SK-N-MC (cell line): ENCODE measurements at regions not wholly inside any gene's neighbourhood (a gene's known extent, or its start where the extent isn't known, plus 50 kb on each side); places are given as distances from the start of the nearest gene placed in this dataset.

Experiments
- EZH2 ChIP-seq: fragments of 200-600 bp; sonication (generic); IDR thresholded peaks from one replicate; pipeline ENCODE4 v1.6.1; 2017; ENCODE audit warnings: antibody characterized with exemption
- FOXP2 ChIP-seq: optimal IDR thresholded peaks from 2 replicates; pipeline ENCODE3; 2011; ENCODE audit warnings: mild to moderate bottlenecking, moderate library complexity; ENCODE audit not compliant: insufficient read depth; ENCODE audit errors: extremely low read length, control extremely low read depth
- POLR2AphosphoS5 ChIP-seq: IDR thresholded peaks from 2 replicates; pipeline ENCODE4 v1.6.1; 2012; ENCODE audit warnings: mild to moderate bottlenecking, low read depth, low read length, borderline replicate concordance

DNA sequence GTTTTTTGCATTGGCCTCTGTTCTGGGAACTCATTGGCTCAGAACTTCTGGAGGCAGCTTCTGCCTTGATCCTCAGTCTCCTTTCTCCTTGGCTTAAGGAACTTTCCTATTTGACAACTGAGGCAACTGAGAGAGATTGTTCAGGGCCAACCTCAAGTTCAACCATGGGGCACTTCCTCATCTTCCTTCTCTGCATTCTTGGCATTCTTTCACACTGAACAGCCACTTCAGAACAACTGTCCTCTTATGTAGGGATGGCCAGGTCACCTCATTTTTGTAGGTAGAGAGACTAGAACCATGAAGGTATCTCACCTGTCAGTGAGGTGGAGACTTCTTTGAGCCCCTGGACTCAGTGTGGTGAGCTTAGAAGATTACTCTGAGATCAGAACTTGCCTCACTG, 63.0 kb upstream of the NRXN3 start:
- TF ChIP-seq POLR2AphosphoS5 (no peak), EZH2 (no peak), FOXP2 (no peak)
